ENCODE measurements at regions not wholly inside any gene's neighbourhood (a gene's known extent, or its start where the extent isn't known, plus 50 kb on each side); places are given as distances from the start of the nearest gene placed in this dataset.

DNA sequence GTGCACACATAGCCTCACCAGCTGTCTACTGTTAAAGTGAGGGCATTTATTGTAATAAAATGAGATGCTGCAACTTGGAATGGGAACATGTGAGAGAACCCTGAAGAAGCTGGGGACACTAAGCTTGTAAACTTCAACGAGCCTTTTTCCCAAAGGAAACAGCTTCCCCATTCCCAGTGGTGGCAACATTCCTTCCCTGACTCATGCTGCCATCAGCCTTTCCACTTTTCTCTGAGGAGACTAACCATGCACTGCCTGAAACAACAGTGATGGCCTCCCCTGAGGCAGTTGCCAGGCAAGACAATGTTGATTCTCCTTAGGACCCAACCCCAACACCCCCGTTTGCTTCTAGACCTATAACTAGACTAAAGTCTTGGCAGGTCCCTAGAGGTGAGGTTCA, 928.3 kb downstream of the GLUD2 start:
- H3K27me3 Mint-ChIP-seq, result no peaks in the 10 kb centered on the region
- no peak overlapping the region for H3K27ac Mint-ChIP-seq
- no peaks in the 10 kb centered on the region for H3K9me3 Mint-ChIP-seq
- no peak overlapping the region for H3K4me3 Mint-ChIP-seq
- H3K4me1 Mint-ChIP-seq, result no peaks in the 10 kb centered on the region
- H3K36me3 Mint-ChIP-seq, result no peaks in the 10 kb centered on the region

DNA sequence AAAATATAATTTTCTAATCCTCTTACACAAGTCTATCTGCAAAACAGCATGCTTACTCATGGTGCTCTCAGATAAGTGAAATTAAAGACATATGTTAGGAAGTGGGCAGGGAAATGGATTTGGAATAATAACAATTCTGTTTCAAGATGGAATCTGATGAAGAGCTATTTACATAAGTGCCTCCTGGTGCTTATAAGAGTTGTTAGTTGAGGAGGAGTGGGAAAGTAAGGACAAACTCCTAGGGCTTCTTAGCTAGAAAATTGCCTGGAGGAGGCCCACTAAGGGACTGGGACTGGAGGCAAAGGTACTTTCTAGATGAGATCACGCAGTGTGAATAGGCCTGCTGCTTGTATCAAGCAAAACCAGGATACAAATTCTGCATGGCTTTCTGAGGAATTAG, 939.8 kb downstream of the GLUD2 start:
- Mint-ChIP-seq H3K4me1 (no peaks in the 10 kb centered on the region), H3K9me3 (no peaks in the 10 kb centered on the region), H3K27ac (no peak overlapping the region), H3K4me3 (no peak overlapping the region), H3K36me3 (no peaks in the 10 kb centered on the region), H3K27me3 (no peaks in the 10 kb centered on the region)

DNA sequence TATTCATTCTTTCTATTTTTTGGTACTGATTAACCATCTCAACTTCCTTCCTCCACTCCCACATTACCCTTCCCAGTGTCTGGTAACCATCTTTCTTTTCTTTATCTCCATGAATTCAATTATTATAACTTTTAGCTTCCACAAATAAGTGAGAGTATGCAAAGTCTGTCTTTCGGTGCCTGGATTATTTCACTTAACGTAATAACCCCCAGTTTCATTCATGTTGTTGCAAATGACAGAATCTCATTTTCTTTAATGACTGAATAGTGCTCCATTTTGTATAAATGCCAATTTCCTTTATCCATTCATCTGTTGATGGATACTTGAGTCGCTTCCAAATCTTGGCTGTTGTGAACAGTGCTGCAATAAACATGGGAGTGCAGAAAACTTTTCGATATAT, 940.4 kb downstream of the GLUD2 start:
- Mint-ChIP-seq H3K9me3 (no peaks in the 10 kb centered on the region), H3K36me3 (no peaks in the 10 kb centered on the region), H3K27ac (no peak overlapping the region), H3K4me1 (no peaks in the 10 kb centered on the region), H3K4me3 (no peak overlapping the region), H3K27me3 (no peaks in the 10 kb centered on the region)

GRCh38 chrX:122004127-122004526, 956.7 kb downstream of the GLUD2 start:
- no peak overlapping the region for H3K27ac Mint-ChIP-seq
- no peaks in the 10 kb centered on the region for H3K36me3 Mint-ChIP-seq
- H3K9me3 Mint-ChIP-seq, result no peaks in the 10 kb centered on the region
- no peaks in the 10 kb centered on the region for H3K27me3 Mint-ChIP-seq
- no peak overlapping the region for H3K4me3 Mint-ChIP-seq
- no peaks in the 10 kb centered on the region for H3K4me1 Mint-ChIP-seq

GRCh38 chrX:122026665-122027064, 979.3 kb downstream of the GLUD2 start:
- Mint-ChIP-seq H3K4me3 (no peak overlapping the region), H3K4me1 (no peaks in the 10 kb centered on the region), H3K27me3 (no peaks in the 10 kb centered on the region), H3K9me3 (no peaks in the 10 kb centered on the region), H3K36me3 (no peaks in the 10 kb centered on the region), H3K27ac (no peak overlapping the region)

- Mint-ChIP-seq H3K9me3 (no peaks in the 10 kb centered on the region), H3K36me3 (no peaks in the 10 kb centered on the region), H3K4me1 (no peaks in the 10 kb centered on the region), H3K27me3 (no peaks in the 10 kb centered on the region), H3K27ac (no peak overlapping the region), H3K4me3 (no peak overlapping the region)
These were observed 998.8 kb downstream of the GLUD2 start for GRCh38 chrX:122046226-122046625.

- Mint-ChIP-seq H3K9me3 (no peaks in the 10 kb centered on the region), H3K36me3 (no peaks in the 10 kb centered on the region), H3K27ac (no peak overlapping the region), H3K4me1 (no peaks in the 10 kb centered on the region), H3K4me3 (no peak overlapping the region), H3K27me3 (no peaks in the 10 kb centered on the region)
These were observed 999.4 kb downstream of the GLUD2 start for GRCh38 chrX:122046815-122047214.

GRCh38 chrX:122047261-122047660, 999.9 kb downstream of the GLUD2 start:
- Mint-ChIP-seq H3K36me3 (no peaks in the 10 kb centered on the region), H3K9me3 (no peaks in the 10 kb centered on the region), H3K27ac (no peak overlapping the region), H3K4me1 (no peaks in the 10 kb centered on the region), H3K4me3 (no peak overlapping the region), H3K27me3 (no peaks in the 10 kb centered on the region)

- Mint-ChIP-seq H3K9me3 (no peaks in the 10 kb centered on the region), H3K4me3 (no peak overlapping the region), H3K4me1 (no peaks in the 10 kb centered on the region), H3K36me3 (no peaks in the 10 kb centered on the region), H3K27me3 (no peaks in the 10 kb centered on the region), H3K27ac (no peak overlapping the region)
These were observed 1008.0 kb downstream of the GLUD2 start for GRCh38 chrX:122055460-122055859.

- no peaks in the 10 kb centered on the region for H3K4me1 Mint-ChIP-seq
- H3K9me3 Mint-ChIP-seq, result no peaks in the 10 kb centered on the region
- H3K4me3 Mint-ChIP-seq, result no peak overlapping the region
- H3K36me3 Mint-ChIP-seq, result no peaks in the 10 kb centered on the region
- H3K27me3 Mint-ChIP-seq, result no peaks in the 10 kb centered on the region
- no peak overlapping the region for H3K27ac Mint-ChIP-seq
These were observed 1008.7 kb downstream of the GLUD2 start for GRCh38 chrX:122055979-122056715.

- no peaks in the 10 kb centered on the region for H3K36me3 Mint-ChIP-seq
- H3K4me1 Mint-ChIP-seq, result no peaks in the 10 kb centered on the region
- H3K27me3 Mint-ChIP-seq, result no peaks in the 10 kb centered on the region
- no peak overlapping the region for H3K27ac Mint-ChIP-seq
- no peak overlapping the region for H3K4me3 Mint-ChIP-seq
- no peaks in the 10 kb centered on the region for H3K9me3 Mint-ChIP-seq
These were observed 1028.8 kb downstream of the GLUD2 start for GRCh38 chrX:122076241-122076640.

GRCh38 chrX:122078079-122078478, 1030.7 kb downstream of the GLUD2 start:
- Mint-ChIP-seq H3K4me1 (no peaks in the 10 kb centered on the region), H3K36me3 (no peaks in the 10 kb centered on the region), H3K27me3 (no peaks in the 10 kb centered on the region), H3K27ac (no peak overlapping the region), H3K9me3 (no peaks in the 10 kb centered on the region), H3K4me3 (no peak overlapping the region)

DNA sequence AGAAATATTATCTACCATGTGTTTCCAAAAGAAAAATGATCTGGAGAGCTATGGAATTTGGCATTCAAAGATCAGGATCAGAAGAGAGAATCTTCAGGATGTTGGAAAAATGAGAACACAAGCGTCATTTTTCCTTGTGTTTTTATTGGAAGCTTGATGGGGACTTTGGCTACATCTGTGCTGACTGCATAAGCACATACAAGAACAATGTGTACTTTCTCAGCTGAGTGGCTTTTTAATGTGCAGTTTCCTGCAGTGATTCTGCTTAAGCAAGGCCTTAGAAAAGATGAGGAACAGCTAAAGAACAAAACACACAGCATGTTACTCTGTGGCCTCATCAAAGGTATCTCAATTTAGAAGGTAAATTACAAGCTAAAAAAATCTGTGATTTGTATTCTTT, 1039.9 kb downstream of the GLUD2 start:
- no peaks in the 10 kb centered on the region for H3K36me3 Mint-ChIP-seq
- H3K9me3 Mint-ChIP-seq, result no peaks in the 10 kb centered on the region
- H3K4me3 Mint-ChIP-seq, result no peak overlapping the region
- H3K4me1 Mint-ChIP-seq, result no peaks in the 10 kb centered on the region
- H3K27me3 Mint-ChIP-seq, result no peaks in the 10 kb centered on the region
- no peak overlapping the region for H3K27ac Mint-ChIP-seq

DNA sequence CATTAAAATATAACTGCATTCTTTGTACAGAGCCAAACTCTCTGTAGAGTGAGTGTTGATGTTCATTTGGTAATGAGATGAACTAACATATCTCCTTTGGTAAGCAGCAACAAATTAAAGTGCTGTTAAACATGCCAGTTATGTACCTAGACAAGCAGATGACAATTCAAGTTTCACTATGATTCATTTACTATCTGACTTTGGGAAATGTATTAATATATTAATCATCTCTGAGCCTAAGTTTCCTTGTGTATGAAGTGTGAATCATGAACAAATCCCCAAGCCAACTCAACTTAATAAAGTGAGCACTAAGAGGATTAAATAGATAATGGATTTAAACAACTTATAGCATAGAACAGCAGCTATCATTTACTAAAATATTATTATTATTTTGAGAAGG, 1044.2 kb downstream of the GLUD2 start:
- Mint-ChIP-seq H3K27me3 (no peaks in the 10 kb centered on the region), H3K4me3 (no peak overlapping the region), H3K4me1 (no peaks in the 10 kb centered on the region), H3K36me3 (no peaks in the 10 kb centered on the region), H3K9me3 (no peaks in the 10 kb centered on the region), H3K27ac (no peak overlapping the region)

DNA sequence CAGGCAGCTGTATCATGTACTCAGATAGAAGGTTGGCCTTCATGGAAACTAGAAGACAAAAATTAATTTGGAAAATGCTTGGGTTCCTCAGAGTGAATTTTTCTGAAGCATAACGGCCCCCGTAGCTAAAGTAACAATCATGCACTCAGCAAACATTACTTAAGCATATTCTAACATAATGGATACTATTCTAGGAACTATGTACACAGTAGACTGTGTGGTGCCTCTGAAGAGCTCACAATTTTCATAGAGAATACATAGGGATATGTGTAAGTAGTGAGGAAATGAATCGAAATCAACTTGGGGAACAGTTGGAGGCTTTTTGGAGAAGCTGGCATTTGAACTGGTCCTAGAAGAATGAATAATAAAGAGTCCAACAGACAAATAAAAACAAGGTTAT, 1045.0 kb downstream of the GLUD2 start:
- no peaks in the 10 kb centered on the region for H3K9me3 Mint-ChIP-seq
- no peaks in the 10 kb centered on the region for H3K4me1 Mint-ChIP-seq
- H3K27me3 Mint-ChIP-seq, result no peaks in the 10 kb centered on the region
- no peak overlapping the region for H3K27ac Mint-ChIP-seq
- no peak overlapping the region for H3K4me3 Mint-ChIP-seq
- H3K36me3 Mint-ChIP-seq, result no peaks in the 10 kb centered on the region

- Mint-ChIP-seq H3K27ac (no peak overlapping the region), H3K9me3 (no peaks in the 10 kb centered on the region), H3K4me1 (no peaks in the 10 kb centered on the region), H3K4me3 (no peak overlapping the region), H3K27me3 (no peaks in the 10 kb centered on the region), H3K36me3 (no peaks in the 10 kb centered on the region)
These were observed 1045.6 kb downstream of the GLUD2 start for GRCh38 chrX:122092978-122093377.

- Mint-ChIP-seq H3K4me1 (no peaks in the 10 kb centered on the region), H3K27ac (no peak overlapping the region), H3K9me3 (no peaks in the 10 kb centered on the region), H3K27me3 (no peaks in the 10 kb centered on the region), H3K4me3 (no peak overlapping the region), H3K36me3 (no peaks in the 10 kb centered on the region)
These were observed 1047.2 kb downstream of the GLUD2 start for GRCh38 chrX:122094611-122095010.
